Neural crest cell (in vitro differentiated cells): ENCODE measurements at regions not wholly inside any gene's neighbourhood (a gene's known extent, or its start where the extent isn't known, plus 50 kb on each side); places are given as distances from the start of the nearest gene placed in this dataset.

Experiments used
- DNase-seq: peaks from one replicate; pipeline ENCODE4 v3.0.0; 2021; ENCODE audit warnings: low read depth, mixed read lengths, low spot score
- H3K27ac Mint-ChIP-seq: one replicate; pipeline ENCODE4 v1.8.0; 2021; ENCODE audit warnings: mild to moderate bottlenecking, mixed read lengths; ENCODE audit not compliant: unreplicated experiment
- H3K27me3 Mint-ChIP-seq: 2 replicates; pipeline ENCODE4 v1.8.0; 2021; ENCODE audit warnings: low read depth, mild to moderate bottlenecking, mixed read lengths
- H3K36me3 Mint-ChIP-seq: 2 replicates; pipeline ENCODE4 v1.8.0; 2021; ENCODE audit warnings: low read depth, mild to moderate bottlenecking, mixed read lengths
- H3K4me1 Mint-ChIP-seq: 2 replicates; pipeline ENCODE4 v1.8.0; 2021; ENCODE audit warnings: mixed read lengths
- H3K4me3 Mint-ChIP-seq: one replicate; pipeline ENCODE4 v1.8.0; 2021; ENCODE audit warnings: mild to moderate bottlenecking, mixed read lengths
- H3K9me3 Mint-ChIP-seq: 2 replicates; pipeline ENCODE4 v1.8.0; 2021; ENCODE audit warnings: mixed read lengths
- TF ChIP-seq, protein P1 (sequence below): fragments of 200-600 bp; sonication (generic); conservative IDR thresholded peaks from 2 replicates; pipeline ENCODE4 v1.5.0; 2021; ENCODE audit warnings: antibody characterized with exemption, mild to moderate bottlenecking

DNA sequence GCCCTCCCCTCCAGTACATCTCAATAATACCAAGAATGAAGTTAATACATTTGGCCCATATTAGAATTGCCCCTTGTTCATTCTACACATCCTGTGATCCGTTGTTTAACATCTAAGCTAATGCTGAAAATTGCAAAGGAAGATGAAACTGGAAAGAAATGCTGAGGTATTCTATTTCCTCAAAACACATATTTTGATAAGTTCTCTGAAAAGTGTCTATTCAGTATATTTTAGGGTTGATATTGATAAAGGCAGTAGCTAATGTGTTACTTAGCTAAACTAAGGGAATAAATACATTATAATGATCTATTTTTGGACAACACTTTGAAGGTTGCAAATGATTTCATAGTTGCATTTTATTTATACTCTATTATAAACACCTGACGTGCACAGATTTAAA, 702.6 kb upstream of the ROBO1 start:
- DNase-seq: no peak
- no peaks in the 10 kb centered on the region for H3K27me3 Mint-ChIP-seq
- H3K4me1 Mint-ChIP-seq: no peaks in the 10 kb centered on the region
- H3K36me3 Mint-ChIP-seq: no peaks in the 10 kb centered on the region
- peaks cover 2% of the 10 kb centered on the region for H3K9me3 Mint-ChIP-seq
- H3K4me3 Mint-ChIP-seq: no peak overlapping the region
- TF ChIP-seq, protein P1, sequence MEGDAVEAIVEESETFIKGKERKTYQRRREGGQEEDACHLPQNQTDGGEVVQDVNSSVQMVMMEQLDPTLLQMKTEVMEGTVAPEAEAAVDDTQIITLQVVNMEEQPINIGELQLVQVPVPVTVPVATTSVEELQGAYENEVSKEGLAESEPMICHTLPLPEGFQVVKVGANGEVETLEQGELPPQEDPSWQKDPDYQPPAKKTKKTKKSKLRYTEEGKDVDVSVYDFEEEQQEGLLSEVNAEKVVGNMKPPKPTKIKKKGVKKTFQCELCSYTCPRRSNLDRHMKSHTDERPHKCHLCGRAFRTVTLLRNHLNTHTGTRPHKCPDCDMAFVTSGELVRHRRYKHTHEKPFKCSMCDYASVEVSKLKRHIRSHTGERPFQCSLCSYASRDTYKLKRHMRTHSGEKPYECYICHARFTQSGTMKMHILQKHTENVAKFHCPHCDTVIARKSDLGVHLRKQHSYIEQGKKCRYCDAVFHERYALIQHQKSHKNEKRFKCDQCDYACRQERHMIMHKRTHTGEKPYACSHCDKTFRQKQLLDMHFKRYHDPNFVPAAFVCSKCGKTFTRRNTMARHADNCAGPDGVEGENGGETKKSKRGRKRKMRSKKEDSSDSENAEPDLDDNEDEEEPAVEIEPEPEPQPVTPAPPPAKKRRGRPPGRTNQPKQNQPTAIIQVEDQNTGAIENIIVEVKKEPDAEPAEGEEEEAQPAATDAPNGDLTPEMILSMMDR: no peak
- no peak overlapping the region for H3K27ac Mint-ChIP-seq

DNA sequence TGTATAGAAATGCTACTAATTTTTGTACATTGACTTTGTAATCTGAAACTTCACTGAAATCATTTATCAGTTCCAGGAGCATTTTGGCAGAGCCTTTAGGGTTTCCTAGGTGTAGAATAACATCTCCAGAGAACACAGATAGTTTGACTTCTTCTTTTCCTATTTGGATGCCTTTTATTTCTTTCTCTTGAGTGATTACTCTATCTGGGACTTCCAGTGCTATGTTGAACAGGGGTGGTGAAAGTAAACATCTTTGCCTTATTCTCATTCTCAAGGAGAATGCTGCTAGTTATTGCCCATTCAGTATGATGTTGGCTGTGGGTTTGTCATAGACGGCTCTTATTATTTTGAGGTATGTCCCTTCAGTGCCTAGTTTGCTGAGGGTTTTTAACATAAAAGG, 697.9 kb upstream of the ROBO1 start:
- Mint-ChIP-seq H3K4me1 (no peaks in the 10 kb centered on the region), H3K36me3 (no peaks in the 10 kb centered on the region), H3K27me3 (no peaks in the 10 kb centered on the region), H3K4me3 (no peak overlapping the region), H3K9me3 (peaks cover 2% of the 10 kb centered on the region), H3K27ac (no peak overlapping the region)
- TF ChIP-seq, protein P1: no peak
- no peak for DNase-seq

DNA sequence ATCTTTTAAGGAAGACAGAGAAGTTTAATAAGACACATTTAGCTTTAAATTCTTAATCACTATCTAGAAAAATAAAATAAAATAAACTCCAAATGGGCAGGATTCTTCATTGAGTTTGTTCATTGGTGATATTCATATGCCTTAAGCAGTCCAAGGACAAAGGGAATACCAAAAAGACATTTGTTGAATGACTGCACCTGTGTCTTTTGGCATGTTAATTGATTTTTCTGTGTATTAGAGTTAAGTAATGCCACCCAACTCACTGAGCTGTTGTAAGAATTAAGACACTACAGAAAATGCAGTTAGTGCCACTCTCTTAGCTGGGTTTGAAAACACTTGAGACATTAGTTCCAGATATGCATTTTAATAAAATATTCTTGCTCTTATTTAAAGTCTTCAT, 683.6 kb upstream of the ROBO1 start:
- Mint-ChIP-seq H3K4me1 (no peaks in the 10 kb centered on the region), H3K27ac (no peak overlapping the region), H3K4me3 (no peak overlapping the region), H3K9me3 (no peaks in the 10 kb centered on the region), H3K36me3 (no peaks in the 10 kb centered on the region), H3K27me3 (no peaks in the 10 kb centered on the region)
- DNase-seq: no peak
- TF ChIP-seq, protein P1: no peak

DNA sequence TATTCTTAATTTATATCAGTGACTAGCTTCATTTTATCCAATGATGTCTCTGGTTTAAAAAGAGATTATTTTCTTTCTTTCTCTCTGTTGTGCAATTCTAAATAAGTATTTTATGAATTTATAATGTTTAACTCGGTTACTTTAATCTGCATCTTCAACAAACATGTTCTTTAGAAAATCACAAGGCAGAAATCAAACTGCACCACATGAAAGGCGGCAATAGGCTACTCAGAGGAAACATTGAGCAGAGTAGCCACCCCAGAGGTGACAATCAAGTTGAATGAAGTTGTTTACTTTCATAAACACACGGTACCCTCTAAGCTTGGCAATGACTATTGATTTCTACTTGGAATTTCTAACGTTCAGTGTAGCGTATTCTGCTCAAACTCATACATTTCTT, 677.8 kb upstream of the ROBO1 start:
- Mint-ChIP-seq H3K9me3 (no peaks in the 10 kb centered on the region), H3K4me3 (no peak overlapping the region), H3K36me3 (no peaks in the 10 kb centered on the region), H3K27ac (no peak overlapping the region), H3K4me1 (no peaks in the 10 kb centered on the region), H3K27me3 (no peaks in the 10 kb centered on the region)
- no peak for DNase-seq
- TF ChIP-seq, protein P1: no peak

DNA sequence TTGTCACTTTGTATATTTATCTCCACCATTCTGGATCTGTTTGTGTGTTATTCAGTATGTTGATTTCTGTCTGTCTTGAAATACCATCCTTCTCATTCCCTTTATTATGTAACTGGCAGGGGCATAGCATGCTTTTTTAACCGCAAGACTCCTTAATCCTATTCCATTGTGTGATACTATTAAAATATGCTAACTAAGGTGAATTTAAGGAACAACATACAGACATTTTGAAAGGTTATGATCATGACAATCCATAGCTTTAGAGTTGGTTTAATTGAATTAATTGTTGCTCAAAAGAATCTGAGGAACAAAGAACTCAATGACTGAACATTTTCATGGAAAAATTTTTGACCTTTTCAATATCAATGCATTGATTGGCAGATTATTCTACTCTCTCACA, 677.3 kb upstream of the ROBO1 start:
- no peak overlapping the region for H3K4me3 Mint-ChIP-seq
- H3K36me3 Mint-ChIP-seq: no peaks in the 10 kb centered on the region
- H3K4me1 Mint-ChIP-seq: no peaks in the 10 kb centered on the region
- H3K9me3 Mint-ChIP-seq: no peaks in the 10 kb centered on the region
- no peak overlapping the region for H3K27ac Mint-ChIP-seq
- no peak for DNase-seq
- H3K27me3 Mint-ChIP-seq: no peaks in the 10 kb centered on the region
- TF ChIP-seq, protein P1: no peak

DNA sequence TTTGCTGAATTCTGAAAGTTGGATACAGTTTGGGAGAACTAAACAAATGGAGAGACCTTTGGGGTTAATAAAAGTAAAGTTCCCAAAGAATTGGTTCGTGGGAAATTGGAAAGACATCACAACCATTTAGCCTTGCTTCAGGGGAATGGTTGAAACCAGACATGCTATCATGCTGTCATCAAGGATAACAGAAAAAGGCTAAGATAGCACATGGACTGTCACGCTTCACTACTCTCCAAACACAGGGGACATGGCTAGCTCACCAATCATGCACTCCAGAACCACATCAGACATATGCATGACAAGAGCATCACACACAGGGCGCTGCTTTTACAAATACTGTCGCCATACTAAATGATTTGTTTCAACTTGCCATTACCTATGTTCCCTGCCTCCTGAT, 671.7 kb upstream of the ROBO1 start:
- no peaks in the 10 kb centered on the region for H3K36me3 Mint-ChIP-seq
- H3K4me1 Mint-ChIP-seq: no peaks in the 10 kb centered on the region
- no peaks in the 10 kb centered on the region for H3K27me3 Mint-ChIP-seq
- H3K4me3 Mint-ChIP-seq: no peak overlapping the region
- no peak overlapping the region for H3K27ac Mint-ChIP-seq
- no peak for DNase-seq
- TF ChIP-seq, protein P1: no peak
- H3K9me3 Mint-ChIP-seq: no peaks in the 10 kb centered on the region
